Esophagus (tissue), 2 donors: ENCODE measurements at regions not wholly inside any gene's neighbourhood (a gene's known extent, or its start where the extent isn't known, plus 50 kb on each side); places are given as distances from the start of the nearest gene placed in this dataset.
A peak's percentile ranks its signal among the peaks of the same experiment; 100 is the strongest.
"Not testable (repeated sequence)": the region's sequence is repeated elsewhere in the genome, so short reads cannot be mapped to it uniquely, and the experiment has no call there.

Source experiments
- H3K27ac ChIP-seq, 2 donors: one replicate each; pipeline ENCODE4 v1.5.1; 2013; ENCODE audit warnings: low read depth in 2 of 2, mild to moderate bottlenecking in 2 of 2, inconsistent platforms in 1 of 2, low read length in 1 of 2, moderate library complexity in 1 of 2
- H3K27me3 ChIP-seq, 2 donors: one replicate each; pipeline ENCODE4 v1.6.1; 2013; ENCODE audit warnings: low read length in 2 of 2, control low read depth in 1 of 2, mild to moderate bottlenecking in 1 of 2; ENCODE audit not compliant: insufficient read depth in 2 of 2, control insufficient read depth in 1 of 2
- H3K36me3 ChIP-seq, 2 donors: one replicate each; pipeline ENCODE4 v1.6.1; 2013; ENCODE audit warnings: low read length in 1 of 2; ENCODE audit not compliant: control insufficient read depth in 2 of 2, insufficient read depth in 2 of 2
- H3K4me1 ChIP-seq, 2 donors: one replicate each; pipeline ENCODE4 v1.6.1; 2013; ENCODE audit warnings: low read length in 1 of 2; ENCODE audit not compliant: control insufficient read depth in 2 of 2, insufficient read depth in 2 of 2
- H3K4me3 ChIP-seq, 2 donors: one replicate each; pipeline ENCODE4 v1.5.1; 2013; ENCODE audit warnings: low read length in 2 of 2, mild to moderate bottlenecking in 2 of 2, low read depth in 1 of 2, moderate library complexity in 1 of 2
- H3K9me3 ChIP-seq, 2 donors: one replicate each; pipeline ENCODE4 v1.6.1; 2013; ENCODE audit warnings: mild to moderate bottlenecking in 2 of 2, low read depth in 1 of 2, low read length in 1 of 2, moderate library complexity in 1 of 2; ENCODE audit not compliant: control insufficient read depth in 2 of 2, insufficient read depth in 1 of 2
- whole genome bisulfite sequencing, 2 donors: extraction: QIAGEN DNeasy Blood & Tissue Kit; methylation state at CpG; one replicate each; pipeline ENCODE4 v1.1.7; 2013; 5-methylcytosine and 5-hydroxymethylcytosine counted together
- donor health status: healthy with polysubstance abuse.
- donor health status: Bipolar disorder and iron deficiency.

GRCh38 chr16:79379095-79379494, 221.4 kb downstream of the MAF start:
- Histone ChIP-seq H3K9me3 (no peaks in the 10 kb centered on the region), H3K4me1 (peaks cover 0 to 3% of the 10 kb centered on the region in 2 donors), H3K27me3 (no peaks in the 10 kb centered on the region), H3K36me3 (no peaks in the 10 kb centered on the region), H3K27ac (peak overlapping the region in 1 of 2 donors; percentile 40), H3K4me3 (no peak overlapping the region)
- WGBS, 2 donors = 44 to 63% methylated on average over 3 of the region's 3 CpGs

- H3K27ac ChIP-seq, H3K4me3 ChIP-seq, H3K4me1 ChIP-seq, H3K36me3 ChIP-seq, H3K27me3 ChIP-seq, H3K9me3 ChIP-seq: not testable (repeated sequence)
- WGBS, 2 donors = 88 to 98% methylated on average over 3 of the region's 5 CpGs
Observed at GRCh38 chr16:79377082-79377481, 223.5 kb downstream of the MAF start.

GRCh38 chr16:79375351-79375750, 225.2 kb downstream of the MAF start:
- Histone ChIP-seq H3K9me3 (no peaks in the 10 kb centered on the region), H3K27ac (no peak overlapping the region), H3K4me3 (no peak overlapping the region), H3K36me3 (no peaks in the 10 kb centered on the region), H3K4me1 (peaks cover 0 to 3% of the 10 kb centered on the region in 2 donors), H3K27me3 (no peaks in the 10 kb centered on the region)

GRCh38 chr16:79372503-79373184, 227.9 kb downstream of the MAF start:
- no peak overlapping the region for H3K4me3 ChIP-seq
- no peaks in the 10 kb centered on the region for H3K27me3 ChIP-seq
- H3K36me3 ChIP-seq = no peaks in the 10 kb centered on the region
- H3K4me1 ChIP-seq = no peaks in the 10 kb centered on the region
- WGBS, 2 donors = 54 to 73% methylated on average over 7 of the region's 7 CpGs
- H3K9me3 ChIP-seq = no peaks in the 10 kb centered on the region
- no peak overlapping the region for H3K27ac ChIP-seq

GRCh38 chr16:79370736-79371135, 229.8 kb downstream of the MAF start:
- Histone ChIP-seq H3K9me3 (no peaks in the 10 kb centered on the region), H3K27ac (no peak overlapping the region), H3K4me3 (no peak overlapping the region), H3K36me3 (no peaks in the 10 kb centered on the region), H3K4me1 (no peaks in the 10 kb centered on the region), H3K27me3 (no peaks in the 10 kb centered on the region)
- 88 to 94% methylated on average over 2 of the region's 2 CpGs for WGBS, 2 donors

- Histone ChIP-seq H3K4me1 (no peaks in the 10 kb centered on the region), H3K9me3 (no peaks in the 10 kb centered on the region), H3K27ac (no peak overlapping the region), H3K27me3 (no peaks in the 10 kb centered on the region), H3K4me3 (no peak overlapping the region), H3K36me3 (no peaks in the 10 kb centered on the region)
- WGBS, 2 donors = 63 to 69% methylated on average over 3 of the region's 3 CpGs
Observed at GRCh38 chr16:79369796-79370195, 230.7 kb downstream of the MAF start.

- Histone ChIP-seq H3K4me1 (no peaks in the 10 kb centered on the region), H3K4me3 (no peak overlapping the region), H3K27ac (no peak overlapping the region), H3K27me3 (no peaks in the 10 kb centered on the region), H3K36me3 (no peaks in the 10 kb centered on the region), H3K9me3 (no peaks in the 10 kb centered on the region)
- WGBS, 2 donors = 83 to 84% methylated on average over 5 of the region's 5 CpGs
Observed at GRCh38 chr16:79367822-79368221, 232.7 kb downstream of the MAF start.

GRCh38 chr16:79366635-79367034, 233.9 kb downstream of the MAF start:
- Histone ChIP-seq H3K4me3 (peak overlapping the region in 1 of 2 donors; percentile 7), H3K27ac (no peak overlapping the region), H3K9me3 (no peaks in the 10 kb centered on the region), H3K4me1 (no peaks in the 10 kb centered on the region), H3K27me3 (no peaks in the 10 kb centered on the region), H3K36me3 (no peaks in the 10 kb centered on the region)
- 87 to 90% methylated on average over 1 of the region's 1 CpG for WGBS, 2 donors

GRCh38 chr16:79365702-79366101, 234.8 kb downstream of the MAF start:
- H3K4me3 ChIP-seq = no peak overlapping the region
- no peaks in the 10 kb centered on the region for H3K27me3 ChIP-seq
- H3K27ac ChIP-seq = no peak overlapping the region
- peaks cover 0 to under 1% of the 10 kb centered on the region in 2 donors for H3K4me1 ChIP-seq
- no peaks in the 10 kb centered on the region for H3K9me3 ChIP-seq
- no peaks in the 10 kb centered on the region for H3K36me3 ChIP-seq
- WGBS, 2 donors = 91 to 94% methylated on average over 4 of the region's 4 CpGs

GRCh38 chr16:79363484-79363883, 237.1 kb downstream of the MAF start:
- Histone ChIP-seq H3K4me1 (peaks cover 0 to 2% of the 10 kb centered on the region in 2 donors), H3K4me3 (no peak overlapping the region), H3K9me3 (no peaks in the 10 kb centered on the region), H3K27ac (no peak overlapping the region), H3K27me3 (no peaks in the 10 kb centered on the region), H3K36me3 (no peaks in the 10 kb centered on the region)
- WGBS, 2 donors = 87 to 90% methylated on average over 2 of the region's 2 CpGs
